ENCODE measurements at regions not wholly inside any gene's neighbourhood (a gene's known extent, or its start where the extent isn't known, plus 50 kb on each side); places are given as distances from the start of the nearest gene placed in this dataset.
A peak's percentile ranks its signal among the peaks of the same experiment; 100 is the strongest.

DNA sequence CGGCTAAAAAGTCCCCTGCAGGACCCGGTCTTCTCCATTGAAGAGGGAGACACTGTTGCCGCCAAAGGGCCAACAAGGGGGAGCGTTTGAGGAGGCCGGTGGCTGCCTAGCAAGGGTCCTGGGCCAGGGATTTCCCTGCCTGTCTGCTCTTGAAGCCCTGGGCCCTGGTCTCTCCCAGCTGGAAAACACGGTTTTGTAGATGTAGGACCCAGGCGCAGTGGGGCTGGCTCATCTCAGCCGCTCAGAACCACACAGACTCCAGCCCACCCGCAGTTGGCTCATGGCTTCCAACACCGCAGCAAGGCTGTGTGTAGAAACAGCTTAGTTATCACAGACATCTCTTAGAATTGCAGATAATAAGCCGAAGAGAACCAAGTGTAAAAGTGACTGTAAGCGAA lies 57.1 kb upstream of the TWIST2 start:
- H3K36me3 ChIP-seq (ENCODE audit: control insufficient read depth, insufficient read depth, low read length): no peaks in the 10 kb centered on the region
- no peaks in the 10 kb centered on the region for H3K27me3 ChIP-seq (ENCODE audit: control insufficient read depth, insufficient read depth, low read length)
- TF ChIP-seq, protein P1, sequence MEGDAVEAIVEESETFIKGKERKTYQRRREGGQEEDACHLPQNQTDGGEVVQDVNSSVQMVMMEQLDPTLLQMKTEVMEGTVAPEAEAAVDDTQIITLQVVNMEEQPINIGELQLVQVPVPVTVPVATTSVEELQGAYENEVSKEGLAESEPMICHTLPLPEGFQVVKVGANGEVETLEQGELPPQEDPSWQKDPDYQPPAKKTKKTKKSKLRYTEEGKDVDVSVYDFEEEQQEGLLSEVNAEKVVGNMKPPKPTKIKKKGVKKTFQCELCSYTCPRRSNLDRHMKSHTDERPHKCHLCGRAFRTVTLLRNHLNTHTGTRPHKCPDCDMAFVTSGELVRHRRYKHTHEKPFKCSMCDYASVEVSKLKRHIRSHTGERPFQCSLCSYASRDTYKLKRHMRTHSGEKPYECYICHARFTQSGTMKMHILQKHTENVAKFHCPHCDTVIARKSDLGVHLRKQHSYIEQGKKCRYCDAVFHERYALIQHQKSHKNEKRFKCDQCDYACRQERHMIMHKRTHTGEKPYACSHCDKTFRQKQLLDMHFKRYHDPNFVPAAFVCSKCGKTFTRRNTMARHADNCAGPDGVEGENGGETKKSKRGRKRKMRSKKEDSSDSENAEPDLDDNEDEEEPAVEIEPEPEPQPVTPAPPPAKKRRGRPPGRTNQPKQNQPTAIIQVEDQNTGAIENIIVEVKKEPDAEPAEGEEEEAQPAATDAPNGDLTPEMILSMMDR (IDR thresholded peaks at IDR 0.05; ENCODE audit: insufficient read depth, low read depth, low read length): no peak
- ChIA-PET POLR2A (interaction anchor here (0.6 to 1.4 kb wide), 4 partner anchors 41 to 428 kb away, joined by 3 to 7 read pairs (median 4); partner anchors contain the start of gene TWIST2), CTCF (interaction anchor here (0.7 to 2.1 kb wide), 8 partner anchors 13 to 420 kb away, joined by 3 to 7 read pairs (median 3); no protein-coding TSS in a partner anchor)
- peak overlapping the region; percentile 34 for H3K4me3 ChIP-seq (ENCODE audit: low read depth, low read length)
- peak; percentile 25 for DNase-seq (ENCODE audit: low read depth)

DNA sequence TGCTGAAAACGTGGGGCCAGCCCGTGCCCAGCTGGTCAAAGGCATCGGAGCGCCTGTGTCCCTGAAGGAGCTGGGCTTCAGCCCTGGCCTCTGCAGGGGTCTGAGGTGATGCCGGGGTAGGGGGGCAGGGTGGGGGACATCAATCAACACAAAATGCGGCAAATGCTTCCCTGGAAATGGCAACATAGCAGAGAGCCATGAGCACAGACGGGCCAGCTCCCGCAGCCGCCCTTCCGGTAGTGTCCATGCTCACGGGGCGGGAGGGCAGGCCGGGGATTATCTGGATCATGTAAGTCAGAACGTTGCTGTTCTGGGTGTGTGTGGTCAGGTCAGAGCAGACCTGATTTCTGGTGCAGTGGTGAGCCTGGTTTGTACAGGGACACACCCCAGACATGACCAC lies 56.5 kb upstream of the TWIST2 start:
- CTCF ChIA-PET: interaction anchor here (0.7 to 2.1 kb wide), 7 partner anchors 13 to 421 kb away, joined by 3 to 7 read pairs (median 3); no protein-coding TSS in a partner anchor
- TF ChIP-seq, protein P1 (IDR thresholded peaks at IDR 0.05; ENCODE audit: insufficient read depth, low read depth, low read length): no peak
- POLR2A ChIA-PET: interaction anchor here (0.6 to 1.4 kb wide), 4 partner anchors 40 to 428 kb away, joined by 3 to 7 read pairs (median 4); partner anchors contain the start of gene TWIST2
- DNase-seq (ENCODE audit: low read depth): peak; percentile 18
- peak overlapping the region; percentile 34; the same call in 1 of the 2 replicates for H3K4me3 ChIP-seq (ENCODE audit: low read depth, low read length)
- H3K36me3 ChIP-seq (ENCODE audit: control insufficient read depth, insufficient read depth, low read length): no peaks in the 10 kb centered on the region
- peaks cover 2% of the 10 kb centered on the region; the same call in 1 of the 2 replicates for H3K27me3 ChIP-seq (ENCODE audit: control insufficient read depth, insufficient read depth, low read length)

DNA sequence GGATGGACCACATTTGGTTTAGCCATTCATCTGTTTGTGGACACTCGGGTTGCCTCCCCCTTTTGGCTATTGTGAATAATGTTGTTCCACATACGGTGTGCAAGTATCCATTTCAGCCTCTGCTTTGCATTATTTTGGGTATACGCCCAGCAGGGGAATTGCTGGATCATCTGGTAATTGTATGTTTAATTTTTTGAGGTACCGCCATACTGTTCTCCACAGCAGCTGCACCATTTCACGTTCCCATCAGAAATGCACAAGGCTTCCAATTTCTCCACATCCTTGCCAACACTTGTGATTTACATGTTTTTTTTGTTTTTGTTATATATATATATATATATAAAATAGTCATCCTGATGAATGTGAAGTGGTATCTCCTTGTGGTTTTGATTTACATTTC lies 54.6 kb upstream of the TWIST2 start:
- DNase-seq (ENCODE audit: low read depth): no peak
- POLR2A ChIA-PET: no interaction called here
- Histone ChIP-seq H3K36me3 (ENCODE audit: control insufficient read depth, insufficient read depth, low read length) (no peaks in the 10 kb centered on the region), H3K27me3 (ENCODE audit: control insufficient read depth, insufficient read depth, low read length) (peaks cover 6% of the 10 kb centered on the region), H3K4me3 (ENCODE audit: low read depth, low read length) (no peak overlapping the region)
- CTCF ChIA-PET: interaction anchor here (1.2 kb wide), 1 partner anchor 51 kb away, joined by 3 read pairs; no protein-coding TSS in a partner anchor
- TF ChIP-seq, protein P1 (IDR thresholded peaks at IDR 0.05; ENCODE audit: insufficient read depth, low read depth, low read length): no peak

DNA sequence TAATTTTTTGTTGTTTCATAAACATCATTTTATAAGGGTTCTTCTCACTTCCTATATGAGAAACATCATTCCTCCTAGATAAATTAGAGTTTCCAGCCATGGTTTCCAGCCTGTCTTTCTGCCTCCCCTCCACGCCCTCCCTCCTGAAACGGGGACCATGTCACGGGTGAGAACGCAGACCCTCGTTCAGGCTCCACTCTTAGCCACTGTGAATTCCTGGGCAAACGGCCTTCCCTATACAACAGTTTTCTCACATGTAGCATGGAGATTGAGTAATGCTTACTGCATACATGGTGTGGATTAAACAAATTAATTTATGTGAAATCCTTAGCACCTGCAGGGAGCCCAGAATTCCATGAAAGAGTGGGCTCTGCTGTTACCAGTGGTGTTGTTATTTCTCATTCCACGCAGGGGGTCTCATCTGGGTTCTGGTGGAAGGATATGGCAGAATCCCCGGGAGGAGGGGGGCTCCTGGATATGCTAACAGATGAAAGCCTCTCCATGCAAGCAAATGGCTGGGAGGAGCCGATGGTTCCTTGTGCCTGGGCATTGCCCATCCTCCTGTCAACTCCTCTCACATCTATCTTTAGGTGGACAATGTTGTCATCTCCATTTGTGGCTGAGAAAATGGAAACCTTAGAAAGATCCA lies 54.0 kb upstream of the TWIST2 start:
- ChIA-PET POLR2A (no interaction called here), CTCF (no interaction called here)
- Histone ChIP-seq H3K4me3 (ENCODE audit: low read depth, low read length) (no peak overlapping the region), H3K36me3 (ENCODE audit: control insufficient read depth, insufficient read depth, low read length) (no peaks in the 10 kb centered on the region), H3K27me3 (ENCODE audit: control insufficient read depth, insufficient read depth, low read length) (peaks cover 6% of the 10 kb centered on the region)
- DNase-seq (ENCODE audit: low read depth): no peak
- TF ChIP-seq, protein P1 (IDR thresholded peaks at IDR 0.05; ENCODE audit: insufficient read depth, low read depth, low read length): no peak

DNA sequence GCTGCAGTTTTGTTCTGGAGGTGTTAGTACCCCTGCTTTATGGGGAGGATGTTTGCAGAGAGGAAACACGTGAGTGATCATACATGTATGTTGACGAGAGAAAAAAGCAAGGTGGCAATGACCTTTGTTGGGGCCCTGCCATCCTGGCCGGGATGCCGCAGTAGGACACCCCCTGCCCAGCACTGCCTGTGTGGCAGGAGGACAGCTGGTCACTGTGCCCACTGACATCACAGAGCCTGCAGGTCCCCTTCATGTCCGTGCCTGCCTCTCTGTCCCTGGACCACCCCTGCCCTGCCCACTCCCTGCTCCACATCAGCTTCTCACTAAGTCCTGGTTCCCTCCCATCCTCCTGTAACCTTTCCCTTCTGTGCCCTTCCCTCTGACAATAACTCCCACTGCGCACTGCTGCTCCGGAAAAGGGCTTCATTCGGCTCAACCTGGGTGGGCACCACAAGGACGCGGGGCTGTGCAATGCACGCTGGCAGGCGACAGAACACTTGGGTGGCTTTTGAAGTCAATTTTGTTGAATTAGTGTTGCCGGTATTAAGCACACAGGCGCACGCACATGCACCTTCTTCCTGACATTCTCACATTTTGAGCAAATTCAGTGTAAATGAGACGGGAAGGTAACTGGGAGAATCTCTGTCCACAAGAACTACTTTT lies 51.5 kb upstream of the TWIST2 start:
- DNase-seq (ENCODE audit: low read depth): no peak
- H3K27me3 ChIP-seq (ENCODE audit: control insufficient read depth, insufficient read depth, low read length): peaks cover 7% of the 10 kb centered on the region
- CTCF ChIA-PET: interaction anchor here (1.2 kb wide), 1 partner anchor 8 kb away, joined by 4 read pairs; no protein-coding TSS in a partner anchor
- no peaks in the 10 kb centered on the region for H3K36me3 ChIP-seq (ENCODE audit: control insufficient read depth, insufficient read depth, low read length)
- POLR2A ChIA-PET: no interaction called here
- no peak overlapping the region for H3K4me3 ChIP-seq (ENCODE audit: low read depth, low read length)
- TF ChIP-seq, protein P1 (IDR thresholded peaks at IDR 0.05; ENCODE audit: insufficient read depth, low read depth, low read length): no peak

Data from BJ (cell line).